GM12872 (cell line): ENCODE measurements at regions not wholly inside any gene's neighbourhood (a gene's known extent, or its start where the extent isn't known, plus 50 kb on each side); places are given as distances from the start of the nearest gene placed in this dataset.

Experiments
- CTCF ChIP-seq: IDR thresholded peaks from 3 replicates; pipeline ENCODE4 v1.5.1; 2011; ENCODE audit warnings: low read depth, mild to moderate bottlenecking, low read length, moderate library complexity; ENCODE audit not compliant: insufficient read depth

GRCh38 chr1:188089015-188089414 is 1260.3 kb downstream of the PLA2G4A start:
- TF ChIP-seq CTCF, result no peak

- TF ChIP-seq CTCF, result no peak
Observed at GRCh38 chr1:188089461-188089860, 1260.7 kb downstream of the PLA2G4A start.

- no peak for TF ChIP-seq CTCF
Observed at GRCh38 chr1:188096521-188096920, 1267.8 kb downstream of the PLA2G4A start.

GRCh38 chr1:188117436-188117835 is 1288.7 kb downstream of the PLA2G4A start:
- TF ChIP-seq CTCF, result no peak

GRCh38 chr1:188122646-188123045 is 1293.9 kb downstream of the PLA2G4A start:
- TF ChIP-seq CTCF, result no peak

GRCh38 chr1:188127507-188127906 is 1298.8 kb downstream of the PLA2G4A start:
- TF ChIP-seq CTCF, result no peak

GRCh38 chr1:188128761-188129160 is 1300.0 kb downstream of the PLA2G4A start:
- TF ChIP-seq CTCF, result no peak
